Activated naive CD8-positive, alpha-beta T cell treated with anti-CD3 and anti-CD28 coated beads, Interleukin-2, amount 10 ng/mL, durations not matched to agents 7 days and 5 days (primary cell): ENCODE measurements at regions not wholly inside any gene's neighbourhood (a gene's known extent, or its start where the extent isn't known, plus 50 kb on each side); places are given as distances from the start of the nearest gene placed in this dataset.

Source experiments
- ATAC-seq: fragments of 150-1000 bp; cut with Tn5 transposase; one replicate; pipeline ENCODE4 v1.10.0; 2021; ENCODE audit warnings: low read depth, moderate library complexity
- POLR2A ChIA-PET: fragments of 350-600 bp; sonication (Branson Sonifier 250); formaldehyde crosslinking; loops from one replicate; lab custom pipeline; 2021; ENCODE audit warnings: antibody characterized with exemption; lab: Charles Lee
- DNase-seq: peaks from one replicate; pipeline ENCODE4 v3.0.0; 2021
- H3K27ac Mint-ChIP-seq: one replicate; pipeline ENCODE4 v1.8.0; 2022; ENCODE audit warnings: mild to moderate bottlenecking, mixed read lengths
- H3K27me3 Mint-ChIP-seq: one replicate; pipeline ENCODE4 v1.8.0; 2022; ENCODE audit warnings: mild to moderate bottlenecking, moderate library complexity, mixed read lengths
- H3K36me3 Mint-ChIP-seq: one replicate; pipeline ENCODE4 v1.8.0; 2021; ENCODE audit warnings: mild to moderate bottlenecking, mixed read lengths
- H3K4me1 Mint-ChIP-seq: one replicate; pipeline ENCODE4 v1.8.0; 2021; ENCODE audit warnings: mixed read lengths
- H3K4me3 Mint-ChIP-seq: one replicate; pipeline ENCODE4 v1.8.0; 2022; ENCODE audit warnings: mild to moderate bottlenecking, moderate library complexity, mixed read lengths
- H3K9me3 Mint-ChIP-seq: one replicate; pipeline ENCODE4 v1.8.0; 2021; ENCODE audit warnings: mixed read lengths

GRCh38 chr11:121898903-121899302 lies 217.1 kb downstream of the BLID start:
- no peak for DNase-seq
- H3K9me3 Mint-ChIP-seq: peaks cover 1% of the 10 kb centered on the region
- no peaks in the 10 kb centered on the region for H3K4me1 Mint-ChIP-seq
- H3K36me3 Mint-ChIP-seq: no peaks in the 10 kb centered on the region
- no peak overlapping the region for H3K4me3 Mint-ChIP-seq
- H3K27me3 Mint-ChIP-seq: peaks cover 2% of the 10 kb centered on the region
- no peak overlapping the region for H3K27ac Mint-ChIP-seq
- POLR2A ChIA-PET: no interaction called here
- no peak for ATAC-seq

- POLR2A ChIA-PET: no interaction called here
- Mint-ChIP-seq H3K4me1 (no peaks in the 10 kb centered on the region), H3K27ac (no peak overlapping the region), H3K27me3 (peaks cover 2% of the 10 kb centered on the region), H3K9me3 (peaks cover 1% of the 10 kb centered on the region), H3K4me3 (no peak overlapping the region), H3K36me3 (no peaks in the 10 kb centered on the region)
- ATAC-seq (no peak), DNase-seq (no peak)
Observed at GRCh38 chr11:121895919-121896318, 220.1 kb downstream of the BLID start.

GRCh38 chr11:121894581-121894980 lies 221.4 kb downstream of the BLID start:
- Mint-ChIP-seq H3K27me3 (peaks cover 2% of the 10 kb centered on the region), H3K4me3 (no peak overlapping the region), H3K9me3 (no peaks in the 10 kb centered on the region), H3K36me3 (no peaks in the 10 kb centered on the region), H3K27ac (no peak overlapping the region), H3K4me1 (no peaks in the 10 kb centered on the region)
- POLR2A ChIA-PET: no interaction called here
- no peak for DNase-seq
- ATAC-seq: no peak

- POLR2A ChIA-PET: no interaction called here
- no peak for ATAC-seq
- no peak overlapping the region for H3K4me3 Mint-ChIP-seq
- DNase-seq: no peak
- H3K27ac Mint-ChIP-seq: no peak overlapping the region
- peaks cover 2% of the 10 kb centered on the region for H3K27me3 Mint-ChIP-seq
- H3K9me3 Mint-ChIP-seq: no peaks in the 10 kb centered on the region
- no peaks in the 10 kb centered on the region for H3K4me1 Mint-ChIP-seq
- no peaks in the 10 kb centered on the region for H3K36me3 Mint-ChIP-seq
Observed at GRCh38 chr11:121892863-121893262, 223.2 kb downstream of the BLID start.

- Mint-ChIP-seq H3K4me3 (no peak overlapping the region), H3K9me3 (no peaks in the 10 kb centered on the region), H3K27ac (no peak overlapping the region), H3K4me1 (no peaks in the 10 kb centered on the region), H3K27me3 (peaks cover 2% of the 10 kb centered on the region), H3K36me3 (no peaks in the 10 kb centered on the region)
- POLR2A ChIA-PET: no interaction called here
- ATAC-seq (no peak), DNase-seq (no peak)
Observed at GRCh38 chr11:121892131-121892681, 223.8 kb downstream of the BLID start.

- Mint-ChIP-seq H3K27ac (no peak overlapping the region), H3K36me3 (no peaks in the 10 kb centered on the region), H3K4me1 (no peaks in the 10 kb centered on the region), H3K4me3 (no peak overlapping the region), H3K27me3 (no peaks in the 10 kb centered on the region), H3K9me3 (no peaks in the 10 kb centered on the region)
- POLR2A ChIA-PET: no interaction called here
- ATAC-seq: no peak
- no peak for DNase-seq
Observed at GRCh38 chr11:121890946-121891515, 225.0 kb downstream of the BLID start.

- DNase-seq: no peak
- Mint-ChIP-seq H3K36me3 (no peaks in the 10 kb centered on the region), H3K9me3 (no peaks in the 10 kb centered on the region), H3K4me1 (no peaks in the 10 kb centered on the region), H3K27me3 (no peaks in the 10 kb centered on the region), H3K4me3 (no peak overlapping the region), H3K27ac (no peak overlapping the region)
- POLR2A ChIA-PET: no interaction called here
- ATAC-seq: no peak
Observed at GRCh38 chr11:121890377-121890776, 225.6 kb downstream of the BLID start.

- no peak overlapping the region for H3K4me3 Mint-ChIP-seq
- DNase-seq (no peak), ATAC-seq (no peak)
- H3K27me3 Mint-ChIP-seq: no peaks in the 10 kb centered on the region
- POLR2A ChIA-PET: no interaction called here
- H3K4me1 Mint-ChIP-seq: no peaks in the 10 kb centered on the region
- H3K27ac Mint-ChIP-seq: no peak overlapping the region
- no peaks in the 10 kb centered on the region for H3K36me3 Mint-ChIP-seq
- H3K9me3 Mint-ChIP-seq: no peaks in the 10 kb centered on the region
Observed at GRCh38 chr11:121889931-121890330, 226.1 kb downstream of the BLID start.

GRCh38 chr11:121889186-121889585 lies 226.8 kb downstream of the BLID start:
- Mint-ChIP-seq H3K27me3 (no peaks in the 10 kb centered on the region), H3K9me3 (no peaks in the 10 kb centered on the region), H3K4me1 (no peaks in the 10 kb centered on the region), H3K4me3 (no peak overlapping the region), H3K36me3 (no peaks in the 10 kb centered on the region), H3K27ac (no peak overlapping the region)
- DNase-seq (no peak), ATAC-seq (no peak)
- POLR2A ChIA-PET: no interaction called here

GRCh38 chr11:121887976-121888557 lies 227.9 kb downstream of the BLID start:
- no peaks in the 10 kb centered on the region for H3K9me3 Mint-ChIP-seq
- ATAC-seq (no peak), DNase-seq (no peak)
- H3K27ac Mint-ChIP-seq: no peak overlapping the region
- H3K4me3 Mint-ChIP-seq: no peak overlapping the region
- H3K4me1 Mint-ChIP-seq: no peaks in the 10 kb centered on the region
- H3K36me3 Mint-ChIP-seq: no peaks in the 10 kb centered on the region
- no peaks in the 10 kb centered on the region for H3K27me3 Mint-ChIP-seq
- POLR2A ChIA-PET: no interaction called here

- POLR2A ChIA-PET: no interaction called here
- Mint-ChIP-seq H3K9me3 (no peaks in the 10 kb centered on the region), H3K27me3 (no peaks in the 10 kb centered on the region), H3K4me1 (no peaks in the 10 kb centered on the region), H3K4me3 (no peak overlapping the region), H3K36me3 (no peaks in the 10 kb centered on the region), H3K27ac (no peak overlapping the region)
- DNase-seq (no peak), ATAC-seq (no peak)
Observed at GRCh38 chr11:121887569-121887968, 228.4 kb downstream of the BLID start.

- no peaks in the 10 kb centered on the region for H3K4me1 Mint-ChIP-seq
- H3K27ac Mint-ChIP-seq: no peak overlapping the region
- no peaks in the 10 kb centered on the region for H3K36me3 Mint-ChIP-seq
- ATAC-seq (no peak), DNase-seq (no peak)
- H3K9me3 Mint-ChIP-seq: no peaks in the 10 kb centered on the region
- no peaks in the 10 kb centered on the region for H3K27me3 Mint-ChIP-seq
- POLR2A ChIA-PET: no interaction called here
- H3K4me3 Mint-ChIP-seq: no peak overlapping the region
Observed at GRCh38 chr11:121886996-121887395, 229.0 kb downstream of the BLID start.

GRCh38 chr11:121886005-121886734 lies 229.8 kb downstream of the BLID start:
- Mint-ChIP-seq H3K27me3 (no peaks in the 10 kb centered on the region), H3K36me3 (no peaks in the 10 kb centered on the region), H3K4me1 (no peaks in the 10 kb centered on the region), H3K9me3 (no peaks in the 10 kb centered on the region), H3K27ac (no peak overlapping the region), H3K4me3 (no peak overlapping the region)
- POLR2A ChIA-PET: no interaction called here
- no peak for DNase-seq
- no peak for ATAC-seq

GRCh38 chr11:121884626-121885025 lies 231.4 kb downstream of the BLID start:
- POLR2A ChIA-PET: no interaction called here
- ATAC-seq: no peak
- H3K36me3 Mint-ChIP-seq: no peaks in the 10 kb centered on the region

More at GRCh38 chr11:121884626-121885025, 231.4 kb downstream of the BLID start:
- Mint-ChIP-seq H3K4me3 (no peak overlapping the region), H3K27ac (no peak overlapping the region), H3K4me1 (no peaks in the 10 kb centered on the region), H3K9me3 (no peaks in the 10 kb centered on the region), H3K27me3 (no peaks in the 10 kb centered on the region)
- no peak for DNase-seq
